ENCODE measurements at regions not wholly inside any gene's neighbourhood (a gene's known extent, or its start where the extent isn't known, plus 50 kb on each side); places are given as distances from the start of the nearest gene placed in this dataset.

DNA sequence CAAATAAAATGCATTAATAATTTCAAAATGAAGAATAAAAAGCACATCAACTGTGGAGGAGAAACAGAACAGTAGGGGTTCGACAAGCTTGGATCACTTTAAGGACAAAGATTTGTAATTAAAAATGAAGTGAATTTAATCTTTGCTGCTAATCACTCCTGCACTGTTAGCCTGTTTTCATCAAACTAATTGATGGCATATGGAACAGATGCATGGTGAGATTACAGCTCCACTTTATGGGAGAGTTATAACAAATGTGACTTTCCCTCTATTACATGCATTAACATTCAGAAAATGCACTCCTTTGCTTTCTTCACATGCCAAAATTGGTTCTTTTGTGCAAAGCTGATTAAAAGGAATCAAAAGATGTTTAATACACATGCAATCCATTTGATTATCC is 207.2 kb upstream of the C21orf91 start:
- no peak for TF ChIP-seq SP2 (IDR thresholded peaks at IDR 0.05; ENCODE audit: low read length)
- no peak for TF ChIP-seq HDAC2 (IDR thresholded peaks at IDR 0.05; ENCODE audit: borderline replicate concordance in 1 of 2, low read depth in 2 of 2, low read length in 2 of 2)
- TF ChIP-seq, protein P1, sequence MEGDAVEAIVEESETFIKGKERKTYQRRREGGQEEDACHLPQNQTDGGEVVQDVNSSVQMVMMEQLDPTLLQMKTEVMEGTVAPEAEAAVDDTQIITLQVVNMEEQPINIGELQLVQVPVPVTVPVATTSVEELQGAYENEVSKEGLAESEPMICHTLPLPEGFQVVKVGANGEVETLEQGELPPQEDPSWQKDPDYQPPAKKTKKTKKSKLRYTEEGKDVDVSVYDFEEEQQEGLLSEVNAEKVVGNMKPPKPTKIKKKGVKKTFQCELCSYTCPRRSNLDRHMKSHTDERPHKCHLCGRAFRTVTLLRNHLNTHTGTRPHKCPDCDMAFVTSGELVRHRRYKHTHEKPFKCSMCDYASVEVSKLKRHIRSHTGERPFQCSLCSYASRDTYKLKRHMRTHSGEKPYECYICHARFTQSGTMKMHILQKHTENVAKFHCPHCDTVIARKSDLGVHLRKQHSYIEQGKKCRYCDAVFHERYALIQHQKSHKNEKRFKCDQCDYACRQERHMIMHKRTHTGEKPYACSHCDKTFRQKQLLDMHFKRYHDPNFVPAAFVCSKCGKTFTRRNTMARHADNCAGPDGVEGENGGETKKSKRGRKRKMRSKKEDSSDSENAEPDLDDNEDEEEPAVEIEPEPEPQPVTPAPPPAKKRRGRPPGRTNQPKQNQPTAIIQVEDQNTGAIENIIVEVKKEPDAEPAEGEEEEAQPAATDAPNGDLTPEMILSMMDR (IDR thresholded peaks at IDR 0.05; ENCODE audit: control extremely low read depth in 1 of 3, insufficient read depth in 1 of 3, low read depth in 1 of 3, low read length in 3 of 3): no peak
- TF ChIP-seq POLR2AphosphoS5 (IDR thresholded peaks at IDR 0.05; ENCODE audit: low read depth, low read length): no peak
- TF ChIP-seq EZH2 (IDR thresholded peaks at IDR 0.05; ENCODE audit: low read depth, low read length, severe bottlenecking): no peak
- TF ChIP-seq POLR2A (IDR thresholded peaks at IDR 0.05; ENCODE audit: control extremely low read depth in 1 of 2, low read depth in 2 of 2, low read length in 2 of 2): no peak
